ENCODE measurements at regions not wholly inside any gene's neighbourhood (a gene's known extent, or its start where the extent isn't known, plus 50 kb on each side); places are given as distances from the start of the nearest gene placed in this dataset.
"Not testable (repeated sequence)": the region's sequence is repeated elsewhere in the genome, so short reads cannot be mapped to it uniquely, and the experiment has no call there.

- no peak for DNase-seq (ENCODE audit: low spot score)
Observed at GRCh38 chr6:50337532-50338122, 287.9 kb upstream of the DEFB112 start.

GRCh38 chr6:50353603-50354002 lies 303.9 kb upstream of the DEFB112 start:
- no peak for DNase-seq (ENCODE audit: low spot score)

- no peak for DNase-seq (ENCODE audit: low spot score)
Observed at GRCh38 chr6:50358113-50358512, 308.4 kb upstream of the DEFB112 start.

GRCh38 chr6:50361641-50362331 lies 312.1 kb upstream of the DEFB112 start:
- no peak for DNase-seq (ENCODE audit: low spot score)

- no peak for DNase-seq (ENCODE audit: low spot score)
Observed at GRCh38 chr6:50362706-50363105, 313.0 kb upstream of the DEFB112 start.

GRCh38 chr6:50369996-50370395 lies 320.3 kb upstream of the DEFB112 start:
- no peak for DNase-seq (ENCODE audit: low spot score)

- DNase-seq (ENCODE audit: low spot score): peak; percentile 32
Observed at GRCh38 chr6:50380406-50381098, 330.8 kb upstream of the DEFB112 start.

GRCh38 chr6:50381099-50381415 lies 331.3 kb upstream of the DEFB112 start:
- DNase-seq (ENCODE audit: low spot score): no peak

GRCh38 chr6:50390416-50390815 lies 322.9 kb upstream of the TFAP2D start:
- DNase-seq (ENCODE audit: low spot score): no peak

GRCh38 chr6:50394139-50394538 lies 319.2 kb upstream of the TFAP2D start:
- not testable (repeated sequence) for DNase-seq (ENCODE audit: low spot score)

- DNase-seq (ENCODE audit: low spot score): no peak
Observed at GRCh38 chr6:50404643-50405042, 308.7 kb upstream of the TFAP2D start.

- DNase-seq (ENCODE audit: low spot score): no peak
Observed at GRCh38 chr6:50410579-50410978, 302.7 kb upstream of the TFAP2D start.

GRCh38 chr6:50421041-50421440 lies 292.3 kb upstream of the TFAP2D start:
- not testable (repeated sequence) for DNase-seq (ENCODE audit: low spot score)

- no peak for DNase-seq (ENCODE audit: low spot score)
Observed at GRCh38 chr6:50427267-50427666, 286.1 kb upstream of the TFAP2D start.

- DNase-seq (ENCODE audit: low spot score): peak; percentile 42
Observed at GRCh38 chr6:50437901-50438300, 275.4 kb upstream of the TFAP2D start.

GRCh38 chr6:50442531-50443040 lies 270.7 kb upstream of the TFAP2D start:
- no peak for DNase-seq (ENCODE audit: low spot score)

- no peak for DNase-seq (ENCODE audit: low spot score)
Observed at GRCh38 chr6:50443144-50443543, 270.2 kb upstream of the TFAP2D start.

- no peak for DNase-seq (ENCODE audit: low spot score)
Observed at GRCh38 chr6:50449128-50449527, 264.2 kb upstream of the TFAP2D start.

GRCh38 chr6:50451826-50452400 lies 261.4 kb upstream of the TFAP2D start:
- DNase-seq (ENCODE audit: low spot score): no peak

- DNase-seq (ENCODE audit: low spot score): no peak
Observed at GRCh38 chr6:50455029-50455428, 258.3 kb upstream of the TFAP2D start.

- DNase-seq (ENCODE audit: low spot score): no peak
Observed at GRCh38 chr6:50457351-50457750, 256.0 kb upstream of the TFAP2D start.

GRCh38 chr6:50461696-50462095 lies 251.6 kb upstream of the TFAP2D start:
- DNase-seq (ENCODE audit: low spot score): no peak

- DNase-seq (ENCODE audit: low spot score): peak; percentile 2
Observed at GRCh38 chr6:50463931-50464330, 249.4 kb upstream of the TFAP2D start.

Measured in Ammon's horn (tissue), 1 donor.